Thymus (tissue), 11 donors: ENCODE measurements at regions not wholly inside any gene's neighbourhood (a gene's known extent, or its start where the extent isn't known, plus 50 kb on each side); places are given as distances from the start of the nearest gene placed in this dataset.

Experiments
- DNase-seq, 9 donors: peaks; one replicate each; pipeline ENCODE4 v3.0.0-alpha.2; 2013; ENCODE audit warnings: low spot score in 9 of 9, low read depth in 6 of 9, missing footprints in 1 of 9
- H3K27ac ChIP-seq, 2 donors: one replicate each; pipeline ENCODE4 v1.5.1; 2013; ENCODE audit warnings: control low read depth in 1 of 2, low read depth in 1 of 2, low read length in 1 of 2, mild to moderate bottlenecking in 1 of 2, moderate library complexity in 1 of 2
- H3K27me3 ChIP-seq, 2 donors: one replicate each; pipeline ENCODE4 v1.5.1; 2013; ENCODE audit warnings: low read length in 1 of 2; ENCODE audit not compliant: control insufficient read depth in 2 of 2, insufficient read depth in 1 of 2
- H3K36me3 ChIP-seq, 2 donors: one replicate each; pipeline ENCODE4 v1.5.1; 2013; ENCODE audit warnings: low read length in 1 of 2, mild to moderate bottlenecking in 1 of 2, moderate library complexity in 1 of 2; ENCODE audit not compliant: control insufficient read depth in 2 of 2, insufficient read depth in 2 of 2
- H3K4me1 ChIP-seq, 2 donors: one replicate each; pipeline ENCODE4 v1.5.1; 2013; ENCODE audit warnings: low read length in 2 of 2; ENCODE audit not compliant: control insufficient read depth in 2 of 2, insufficient read depth in 2 of 2
- H3K4me3 ChIP-seq, 2 donors: one replicate each; pipeline ENCODE4 v1.5.1; 2013; ENCODE audit warnings: low read length in 2 of 2, control low read depth in 1 of 2, mild to moderate bottlenecking in 1 of 2
- H3K9me3 ChIP-seq, 2 donors: one replicate each; pipeline ENCODE4 v1.5.1; 2013; ENCODE audit warnings: low read length in 1 of 2, mild to moderate bottlenecking in 1 of 2; ENCODE audit not compliant: control insufficient read depth in 2 of 2, insufficient read depth in 1 of 2
- WGBS: extraction: QIAGEN DNeasy Blood & Tissue Kit; methylation state at CpG from one replicate; pipeline ENCODE4 v1.1.7; 2013; 5-methylcytosine and 5-hydroxymethylcytosine counted together
- donor health status: healthy.

GRCh38 chr4:67124716-67125115, 420.6 kb downstream of the CENPC start:
- Histone ChIP-seq H3K9me3 (no peaks in the 10 kb centered on the region), H3K36me3 (no peaks in the 10 kb centered on the region), H3K27ac (no peak overlapping the region), H3K4me1 (no peaks in the 10 kb centered on the region), H3K4me3 (no peak overlapping the region), H3K27me3 (no peaks in the 10 kb centered on the region)
- no peak for DNase-seq
- 95% methylated on average over 4 of the region's 4 CpGs for WGBS

GRCh38 chr4:67122029-67122428, 423.3 kb downstream of the CENPC start:
- Histone ChIP-seq H3K4me1 (no peaks in the 10 kb centered on the region), H3K27me3 (no peaks in the 10 kb centered on the region), H3K9me3 (no peaks in the 10 kb centered on the region), H3K27ac (no peak overlapping the region), H3K36me3 (no peaks in the 10 kb centered on the region), H3K4me3 (no peak overlapping the region)
- WGBS = 31% methylated on average over 3 of the region's 3 CpGs
- DNase-seq = no peak

- no peak overlapping the region for H3K4me3 ChIP-seq
- WGBS = 96% methylated on average over 1 of the region's 1 CpG
- DNase-seq = no peak
Observed at GRCh38 chr4:67120369-67120768, 424.9 kb downstream of the CENPC start.

GRCh38 chr4:67109276-67109675, 436.0 kb downstream of the CENPC start:
- Histone ChIP-seq H3K36me3 (no peaks in the 10 kb centered on the region), H3K27ac (no peak overlapping the region), H3K4me3 (no peak overlapping the region), H3K4me1 (no peaks in the 10 kb centered on the region), H3K27me3 (no peaks in the 10 kb centered on the region), H3K9me3 (no peaks in the 10 kb centered on the region)
- no peak for DNase-seq

More at GRCh38 chr4:67120369-67120768, 424.9 kb downstream of the CENPC start:
- Histone ChIP-seq H3K27ac (no peak overlapping the region), H3K9me3 (no peaks in the 10 kb centered on the region), H3K36me3 (no peaks in the 10 kb centered on the region), H3K27me3 (no peaks in the 10 kb centered on the region), H3K4me1 (no peaks in the 10 kb centered on the region)

- no peak overlapping the region for H3K4me3 ChIP-seq
- no peak overlapping the region for H3K27ac ChIP-seq
- H3K9me3 ChIP-seq = no peaks in the 10 kb centered on the region
- H3K4me1 ChIP-seq = no peaks in the 10 kb centered on the region
- no peaks in the 10 kb centered on the region for H3K36me3 ChIP-seq
- DNase-seq = no peak
- H3K27me3 ChIP-seq = no peaks in the 10 kb centered on the region
- whole genome bisulfite sequencing = 85% methylated on average over 3 of the region's 3 CpGs
Observed at GRCh38 chr4:67106861-67107460, 438.3 kb downstream of the CENPC start.

GRCh38 chr4:67104145-67104544, 441.2 kb downstream of the CENPC start:
- no peak for DNase-seq
- Histone ChIP-seq H3K4me1 (no peaks in the 10 kb centered on the region), H3K9me3 (no peaks in the 10 kb centered on the region), H3K27me3 (no peaks in the 10 kb centered on the region), H3K4me3 (no peak overlapping the region), H3K27ac (no peak overlapping the region), H3K36me3 (no peaks in the 10 kb centered on the region)
- WGBS = 83% methylated on average over 3 of the region's 3 CpGs

GRCh38 chr4:67103001-67103747, 442.1 kb downstream of the CENPC start:
- Histone ChIP-seq H3K27me3 (no peaks in the 10 kb centered on the region), H3K4me3 (no peak overlapping the region), H3K36me3 (no peaks in the 10 kb centered on the region), H3K9me3 (no peaks in the 10 kb centered on the region), H3K27ac (no peak overlapping the region), H3K4me1 (no peaks in the 10 kb centered on the region)
- no peak for DNase-seq
- 86% methylated on average over 6 of the region's 6 CpGs for WGBS

GRCh38 chr4:67101612-67102011, 443.7 kb downstream of the CENPC start:
- no peak overlapping the region for H3K27ac ChIP-seq
- H3K4me1 ChIP-seq = no peaks in the 10 kb centered on the region
- H3K27me3 ChIP-seq = no peaks in the 10 kb centered on the region
- H3K9me3 ChIP-seq = no peaks in the 10 kb centered on the region
- no peak overlapping the region for H3K4me3 ChIP-seq
- no peak for DNase-seq
- H3K36me3 ChIP-seq = no peaks in the 10 kb centered on the region

- no peaks in the 10 kb centered on the region for H3K4me1 ChIP-seq
- WGBS = 82% methylated on average over 4 of the region's 4 CpGs
- no peaks in the 10 kb centered on the region for H3K36me3 ChIP-seq
- H3K9me3 ChIP-seq = no peaks in the 10 kb centered on the region
- H3K27ac ChIP-seq = no peak overlapping the region
- no peak for DNase-seq
- no peak overlapping the region for H3K4me3 ChIP-seq
- no peaks in the 10 kb centered on the region for H3K27me3 ChIP-seq
Observed at GRCh38 chr4:67092351-67092750, 453.0 kb downstream of the CENPC start.
